AG04449 (cell line): ENCODE measurements at regions not wholly inside any gene's neighbourhood (a gene's known extent, or its start where the extent isn't known, plus 50 kb on each side); places are given as distances from the start of the nearest gene placed in this dataset.
"Not testable (repeated sequence)": the region's sequence is repeated elsewhere in the genome, so short reads cannot be mapped to it uniquely, and the experiment has no call there.

Experiments
- CTCF ChIA-PET: fragments of 350-600 bp; formaldehyde crosslinking; extraction: SDS; loops from one replicate; lab custom pipeline; 2021; ENCODE audit warnings: antibody characterized with exemption; lab: Yijun Ruan, JAX
- POLR2A ChIA-PET: fragments of 400-600, 350-600 bp; formaldehyde crosslinking; extraction: SDS; loops from one replicate; lab custom pipeline; 2020; ENCODE audit warnings: antibody characterized with exemption, inconsistent platforms; lab: Yijun Ruan, JAX
- DNase-seq: peaks from one replicate; pipeline ENCODE4 v3.0.0-alpha.2; 2010; ENCODE audit warnings: low read depth, low spot score
- H3K4me3 ChIP-seq: 2 replicates; pipeline ENCODE4 v1.5.1; 2011; ENCODE audit warnings: low read depth, mild to moderate bottlenecking, control low read depth, low read length
- CTCF ChIP-seq: IDR thresholded peaks from one replicate; pipeline ENCODE4 v1.5.1; 2011; ENCODE audit warnings: mild to moderate bottlenecking, moderate library complexity, low read length, control low read depth, inconsistent platforms; ENCODE audit not compliant: insufficient read depth; ENCODE audit errors: missing control alignments

GRCh38 chr3:10733297-10733696, 82.7 kb upstream of the SLC6A11 start:
- H3K4me3 ChIP-seq, result no peak overlapping the region
- ChIA-PET CTCF (interaction anchor here (1.1 to 10.1 kb wide), 2 partner anchors 25 to 389 kb away, joined by 3 to 109 read pairs; no protein-coding TSS in a partner anchor), POLR2A (no interaction called here)
- TF ChIP-seq CTCF, result no peak
- no peak for DNase-seq

- CTCF ChIA-PET, result interaction anchor here (1.1 to 10.1 kb wide), 3 partner anchors 22 to 392 kb away, joined by 3 to 109 read pairs (median 68); no protein-coding TSS in a partner anchor
- DNase-seq, H3K4me3 ChIP-seq, POLR2A ChIA-PET: not testable (repeated sequence)
Observed at GRCh38 chr3:10736444-10736843, 79.6 kb upstream of the SLC6A11 start.

GRCh38 chr3:10737785-10738184, 78.2 kb upstream of the SLC6A11 start:
- no peak overlapping the region for H3K4me3 ChIP-seq
- ChIA-PET CTCF (interaction anchor here (1.0 to 10.1 kb wide), 29 partner anchors 9 to 805 kb away, joined by 3 to 109 read pairs (median 6); partner anchors contain the start of gene SEC13), POLR2A (interaction anchor here (0.6 kb wide), 1 partner anchor 791 kb away, joined by 3 read pairs; no protein-coding TSS in a partner anchor)
- TF ChIP-seq CTCF, result no peak
- DNase-seq, result no peak

- peak overlapping the region; percentile 50 for H3K4me3 ChIP-seq
- DNase-seq, result no peak
- ChIA-PET POLR2A (interaction anchor here (0.6 kb wide), 1 partner anchor 792 kb away, joined by 3 read pairs; no protein-coding TSS in a partner anchor), CTCF (interaction anchor here (0.6 to 10.1 kb wide), 41 partner anchors 9 to 1429 kb away, joined by 3 to 109 read pairs (median 4); partner anchors contain the start of gene SEC13)
- TF ChIP-seq CTCF, result peak; percentile 88
Observed at GRCh38 chr3:10738688-10739372, 77.2 kb upstream of the SLC6A11 start.

- H3K4me3 ChIP-seq, result no peak overlapping the region
- no peak for TF ChIP-seq CTCF
- DNase-seq, result no peak
- ChIA-PET CTCF (interaction anchor here (0.8 to 10.1 kb wide), 12 partner anchors 11 to 406 kb away, joined by 3 to 109 read pairs (median 4); no protein-coding TSS in a partner anchor), POLR2A (no interaction called here)
Observed at GRCh38 chr3:10740954-10741353, 75.1 kb upstream of the SLC6A11 start.

GRCh38 chr3:10741891-10742671, 73.9 kb upstream of the SLC6A11 start:
- ChIA-PET CTCF (interaction anchor here (1.1 to 10.1 kb wide), 7 partner anchors 16 to 404 kb away, joined by 3 to 109 read pairs (median 4); no protein-coding TSS in a partner anchor), POLR2A (no interaction called here)
- no peak for TF ChIP-seq CTCF
- DNase-seq, result no peak
- no peak overlapping the region for H3K4me3 ChIP-seq
